ENCODE measurements at regions not wholly inside any gene's neighbourhood (a gene's known extent, or its start where the extent isn't known, plus 50 kb on each side); places are given as distances from the start of the nearest gene placed in this dataset.
"Not testable (repeated sequence)": the region's sequence is repeated elsewhere in the genome, so short reads cannot be mapped to it uniquely, and the experiment has no call there.

DNA sequence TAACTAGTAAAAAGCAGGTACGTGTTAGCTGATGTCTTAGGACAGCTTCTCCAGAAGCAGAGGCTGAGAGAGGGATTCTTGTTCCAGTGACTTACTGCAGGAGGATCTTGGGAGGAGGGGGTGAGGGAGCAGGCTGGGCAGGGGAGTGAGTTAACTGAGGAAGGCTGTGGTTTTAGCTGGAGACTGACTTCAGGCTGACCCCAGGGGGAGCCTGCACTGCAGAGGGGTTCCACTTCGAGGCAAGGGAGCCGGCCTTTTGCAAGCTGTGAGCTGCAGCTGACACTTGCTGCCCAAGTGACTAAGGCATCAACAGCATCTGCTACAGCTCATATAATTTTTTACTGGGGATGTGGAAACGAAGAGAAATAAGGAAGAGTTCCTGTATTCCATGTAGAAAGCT is 50.4 kb upstream of the SOD1 start:
- DNase-seq, result no peak

DNA sequence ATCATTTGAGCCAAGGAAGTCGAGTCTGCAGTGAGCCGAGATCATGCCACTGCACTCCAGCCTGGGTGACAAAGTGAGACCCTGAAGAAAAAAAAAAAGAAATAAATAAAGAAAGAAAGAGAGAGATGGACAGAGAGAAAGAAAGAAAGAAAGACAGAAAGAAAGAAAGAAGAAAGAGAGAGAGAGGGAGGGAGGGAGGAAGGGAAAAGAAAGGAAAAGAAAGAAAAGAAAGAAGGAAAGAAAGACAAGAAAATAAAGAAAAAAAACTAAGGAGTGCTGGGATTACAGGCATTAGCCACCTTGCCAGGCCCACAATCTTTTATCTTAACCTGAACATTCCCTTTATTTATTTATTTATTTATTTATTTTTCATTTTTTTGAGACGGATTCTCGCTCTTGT is 51.7 kb upstream of the SOD1 start:
- DNase-seq, result no peak

DNA sequence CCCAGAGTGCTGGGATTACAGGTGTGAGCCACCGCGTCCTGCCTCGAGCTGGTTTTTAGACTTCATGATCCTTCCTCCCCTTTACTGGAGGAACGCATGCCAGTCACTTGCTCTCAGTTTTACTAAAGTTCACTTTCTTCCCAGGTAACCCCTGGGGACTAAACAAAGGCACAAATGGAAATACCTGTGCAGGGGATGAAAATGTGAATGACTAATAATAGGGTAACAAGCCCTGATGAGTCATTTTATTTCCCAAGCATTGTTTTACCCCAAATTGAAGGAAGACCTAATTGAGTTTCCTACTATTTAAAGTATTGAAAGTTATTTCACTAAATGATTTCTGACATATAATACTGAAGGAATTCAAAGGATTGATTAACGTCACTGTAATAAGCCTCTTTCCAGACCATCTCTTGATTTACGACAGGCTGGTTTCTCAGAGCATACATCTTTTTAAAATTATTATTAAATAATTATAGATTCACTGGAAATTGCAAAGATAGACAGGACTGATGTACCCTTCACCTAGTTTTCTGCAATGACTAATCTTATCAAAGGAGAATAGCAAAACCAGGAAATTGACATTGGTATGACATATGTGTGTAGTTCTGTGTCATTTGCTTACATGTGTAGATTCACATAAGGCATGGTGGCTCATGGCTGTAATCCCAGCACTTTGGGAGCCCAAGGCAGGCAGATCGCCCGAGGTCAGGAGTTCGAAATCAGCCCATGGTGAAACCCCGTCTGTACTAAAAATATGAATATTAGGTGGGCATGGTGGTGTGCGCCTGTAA is 53.2 kb upstream of the SOD1 start:
- no peak for DNase-seq

DNA sequence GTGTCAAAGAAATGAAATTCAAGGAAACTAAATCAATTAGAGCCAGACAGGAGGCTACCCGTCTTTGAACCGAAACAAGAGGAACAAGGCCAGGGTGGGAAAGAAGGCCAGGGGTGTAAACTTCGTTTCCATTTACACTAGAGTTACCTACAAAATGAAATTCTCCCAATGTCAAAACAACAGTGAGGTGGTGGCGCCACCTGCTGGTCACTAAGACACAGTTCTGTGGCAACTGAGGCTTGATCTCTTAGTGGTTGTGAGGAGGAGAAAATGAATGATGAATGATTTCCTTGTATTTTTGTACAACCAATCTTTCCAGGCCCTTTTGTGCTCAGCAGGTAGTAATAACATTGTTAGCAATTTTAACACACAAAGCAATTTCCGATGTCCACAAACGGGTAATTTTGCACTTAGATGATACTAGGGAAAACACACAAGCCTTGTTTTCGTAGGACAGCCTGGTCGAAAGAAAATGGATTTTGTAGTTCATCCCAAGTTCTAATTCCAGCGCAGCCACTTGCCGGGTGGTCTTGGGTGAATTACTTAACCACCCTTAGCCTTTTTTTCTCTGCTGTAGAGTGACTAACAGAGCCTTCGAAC is 54.8 kb upstream of the SOD1 start:
- DNase-seq, result peak; percentile 50

DNA sequence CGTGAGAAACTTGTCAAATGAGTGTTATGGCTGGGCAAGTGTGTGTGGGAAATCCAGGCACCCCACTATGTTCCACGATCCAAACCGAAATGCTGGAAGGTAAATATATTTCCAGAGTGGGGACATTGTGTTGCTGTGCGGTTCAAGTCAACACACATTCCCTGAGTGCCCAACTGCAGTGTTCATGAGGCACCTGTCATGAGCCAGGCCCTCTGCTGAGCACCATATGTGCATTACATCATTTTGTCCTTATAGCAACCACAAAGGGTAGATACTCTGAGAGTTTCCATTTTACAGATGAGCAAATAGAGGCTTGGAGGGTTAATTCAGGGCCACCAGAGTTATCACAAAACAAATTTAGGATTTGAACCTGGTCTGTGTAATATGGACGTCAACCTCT is 59.9 kb upstream of the SOD1 start:
- no peak for DNase-seq

DNA sequence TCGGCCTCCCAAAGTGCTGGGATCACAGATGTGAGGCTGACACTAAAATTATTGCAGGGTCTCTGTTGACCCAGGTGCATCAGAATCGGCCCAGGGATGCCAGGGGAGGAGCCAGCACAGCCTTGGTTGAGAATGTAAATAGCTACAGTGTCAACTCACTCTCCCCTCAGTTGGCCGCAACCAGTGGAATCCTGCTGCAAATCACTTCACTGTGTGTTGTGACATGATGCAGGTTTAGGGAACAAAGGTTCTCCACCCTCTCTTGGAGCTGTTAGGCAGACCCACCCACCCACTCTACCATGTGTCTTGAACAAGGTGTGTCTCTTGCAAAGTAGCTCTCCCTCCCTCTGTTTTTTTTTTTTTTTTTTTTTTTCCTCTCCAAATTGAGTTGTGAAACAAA is 60.5 kb upstream of the SOD1 start:
- no peak for DNase-seq

DNA sequence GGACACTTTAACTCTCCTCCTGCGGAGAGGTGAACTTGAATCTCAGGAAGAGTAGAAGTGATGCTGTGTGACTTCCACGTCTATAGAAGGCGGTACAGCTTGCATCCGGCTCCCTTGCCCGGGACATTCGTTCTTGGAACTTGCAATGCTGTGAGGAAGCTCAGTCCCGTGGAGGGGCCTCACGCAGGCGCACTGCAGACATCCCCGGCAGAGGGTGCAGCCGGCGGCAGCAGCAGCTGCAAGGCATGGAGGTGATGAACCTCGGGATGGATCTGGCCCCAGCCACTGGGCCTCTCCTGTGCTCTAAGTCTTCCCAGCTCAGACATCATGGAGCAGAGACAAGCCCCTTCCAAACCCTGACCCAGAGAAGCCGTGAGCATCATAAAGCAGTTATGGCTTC is 61.8 kb upstream of the SOD1 start:
- no peak for DNase-seq

DNA sequence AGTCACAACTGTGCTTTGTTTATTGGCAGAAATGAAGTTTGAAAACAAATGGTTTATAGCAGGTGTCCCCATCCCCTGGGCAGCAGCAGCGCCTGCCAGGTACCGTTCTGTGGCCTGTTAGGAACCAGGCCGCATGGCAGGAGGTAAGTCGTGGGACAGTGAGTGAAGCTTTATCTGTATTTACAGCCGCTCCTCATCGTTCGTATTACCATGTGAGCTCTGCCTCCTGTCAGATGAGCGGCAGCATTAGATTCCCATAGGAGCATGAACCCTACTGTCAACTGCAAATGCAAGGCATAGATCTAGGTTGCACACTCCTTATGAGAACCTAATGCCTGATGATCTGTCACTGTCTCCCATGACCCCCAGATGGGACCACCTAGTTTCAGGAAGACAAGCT is 63.4 kb upstream of the SOD1 start:
- DNase-seq, result no peak

DNA sequence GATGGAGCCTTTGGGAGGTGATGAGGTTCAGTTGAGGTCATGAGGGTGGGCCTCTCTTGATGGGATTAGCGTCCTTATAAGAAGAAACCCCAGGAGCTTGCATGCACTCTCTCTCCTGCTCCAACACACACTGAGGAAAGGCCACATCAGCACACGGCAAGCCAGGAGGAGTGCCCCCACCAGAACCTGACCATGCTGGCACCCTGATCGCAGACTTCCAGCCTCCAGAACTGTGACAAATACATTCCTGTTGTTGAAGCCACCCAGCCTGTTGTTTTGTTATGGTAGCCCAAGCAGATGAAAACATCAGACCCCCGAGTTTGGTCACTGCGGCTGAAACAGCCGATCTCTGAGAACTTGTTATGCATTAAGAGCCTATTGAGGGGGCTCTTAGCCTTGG is 64.8 kb upstream of the SOD1 start:
- DNase-seq, result no peak

DNA sequence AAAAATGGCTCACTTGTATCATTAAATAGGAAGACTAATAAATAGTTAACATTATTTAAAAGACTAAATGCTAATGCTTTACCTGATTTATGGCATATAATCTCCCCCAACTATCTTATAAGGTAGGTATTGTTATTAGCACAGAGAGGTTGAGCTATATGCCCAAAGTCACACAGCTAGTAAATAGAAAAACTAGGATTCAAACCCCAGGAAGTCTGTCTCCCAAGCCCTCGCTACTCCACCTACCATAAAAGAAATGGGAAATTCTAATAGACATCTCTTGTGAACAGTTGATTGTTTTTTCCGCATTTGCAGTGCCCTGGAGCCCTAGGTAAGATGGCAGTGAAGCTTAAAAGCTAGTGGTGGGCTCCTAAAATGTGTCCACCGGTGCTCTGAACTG is 65.2 kb upstream of the SOD1 start:
- no peak for DNase-seq

DNA sequence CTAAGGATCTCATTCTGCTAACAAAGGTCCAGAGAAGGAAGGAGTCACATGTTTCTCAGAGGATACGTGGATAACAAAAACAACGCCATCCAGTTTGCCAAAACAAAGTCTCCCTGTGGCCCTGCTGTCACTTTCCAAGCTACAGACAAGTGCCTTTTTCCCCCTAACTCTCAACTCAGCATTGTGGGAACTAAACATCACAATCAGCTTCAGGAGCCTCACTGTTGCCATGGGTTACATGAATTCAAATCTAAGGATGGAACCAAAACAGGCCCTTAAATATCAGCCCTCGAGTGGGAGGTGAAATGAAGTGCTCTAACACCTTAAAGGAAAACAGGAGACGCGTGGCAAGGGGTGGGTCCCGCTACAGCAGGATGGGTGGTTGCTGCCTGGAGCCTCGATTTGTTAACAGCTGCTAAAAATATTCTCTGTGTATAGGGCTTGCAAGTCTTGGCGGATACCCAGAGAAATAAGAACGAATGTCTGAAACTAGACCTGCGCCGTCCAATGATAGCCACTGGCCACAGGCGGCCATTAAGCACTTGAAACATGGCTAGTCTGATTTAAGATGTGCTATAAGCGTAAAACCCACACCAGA is 66.4 kb upstream of the SOD1 start:
- no peak for DNase-seq

DNA sequence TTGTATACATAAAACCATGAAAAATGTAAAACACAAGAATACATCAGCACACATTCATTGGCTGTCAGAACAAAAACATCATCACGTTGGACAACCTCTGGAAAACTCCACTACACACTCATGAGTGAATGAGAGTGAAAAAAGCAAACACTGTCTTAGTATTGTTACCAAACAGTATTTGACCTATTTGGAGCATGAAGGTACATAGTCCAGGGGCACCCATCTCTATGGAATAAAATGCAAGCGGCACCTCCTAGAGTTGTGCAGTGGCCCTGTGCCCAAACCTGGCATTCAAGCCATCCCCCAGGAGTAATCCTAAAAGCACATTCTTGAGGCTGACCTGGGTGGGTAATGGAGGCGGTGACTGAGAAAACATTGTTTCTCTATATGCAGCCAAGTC is 67.0 kb upstream of the SOD1 start:
- no peak for DNase-seq

DNA sequence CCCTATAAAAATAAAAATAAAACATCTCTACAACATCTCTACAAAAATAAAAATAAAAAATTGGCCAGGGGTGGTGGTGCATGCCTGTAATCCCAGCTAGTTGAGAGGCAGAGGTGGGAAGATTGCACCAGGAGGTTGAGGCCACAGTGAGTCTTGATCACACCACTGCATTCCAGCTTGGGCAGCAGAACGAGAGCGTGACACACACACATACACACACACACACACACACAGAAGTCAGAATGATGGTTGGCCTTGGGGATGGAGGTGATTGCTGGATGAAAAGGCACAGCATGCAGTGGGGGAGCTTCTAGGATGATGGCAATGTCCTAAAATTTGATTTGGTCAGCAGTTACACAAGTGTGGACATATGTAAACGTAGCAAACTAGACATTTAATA is 69.7 kb upstream of the SOD1 start:
- no peak for DNase-seq

DNA sequence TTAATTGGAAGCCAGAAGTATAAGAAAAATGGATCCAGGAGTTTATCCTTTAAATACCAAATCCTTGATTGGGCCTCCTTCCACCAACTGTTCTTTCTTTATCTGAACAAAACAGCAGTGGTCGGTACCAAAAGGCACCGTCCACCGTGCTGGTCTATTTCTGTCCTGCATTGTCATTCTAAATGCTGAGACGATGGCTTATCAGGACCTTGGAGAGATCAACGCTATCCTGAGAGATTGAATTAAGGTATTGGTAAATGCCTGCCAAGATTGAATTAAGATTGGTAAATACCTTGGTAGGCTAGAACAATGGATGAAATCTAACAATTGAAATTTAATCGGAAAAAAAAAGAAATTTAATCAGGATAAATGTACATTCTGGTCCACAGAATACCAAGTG is 73.4 kb upstream of the SOD1 start:
- no peak for DNase-seq

DNA sequence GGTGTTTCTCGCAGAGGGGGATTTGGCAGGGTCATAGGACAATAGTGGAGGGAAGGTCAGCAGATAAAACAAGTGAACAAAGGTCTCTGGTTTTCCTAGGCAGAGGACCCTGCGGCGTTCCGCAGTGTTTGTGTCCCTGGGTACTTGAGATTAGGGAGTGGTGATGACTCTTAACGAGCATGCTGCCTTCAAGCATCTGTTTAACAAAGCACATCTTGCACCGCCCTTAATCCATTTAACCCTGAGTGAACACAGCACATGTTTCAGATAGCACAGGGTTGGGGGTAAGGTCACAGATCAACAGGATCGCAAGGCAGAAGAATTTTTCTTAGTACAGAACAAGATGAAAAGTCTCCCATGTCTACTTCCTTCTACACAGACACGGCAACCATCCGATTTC is 75.6 kb upstream of the SOD1 start:
- DNase-seq, result not testable (repeated sequence)

DNA sequence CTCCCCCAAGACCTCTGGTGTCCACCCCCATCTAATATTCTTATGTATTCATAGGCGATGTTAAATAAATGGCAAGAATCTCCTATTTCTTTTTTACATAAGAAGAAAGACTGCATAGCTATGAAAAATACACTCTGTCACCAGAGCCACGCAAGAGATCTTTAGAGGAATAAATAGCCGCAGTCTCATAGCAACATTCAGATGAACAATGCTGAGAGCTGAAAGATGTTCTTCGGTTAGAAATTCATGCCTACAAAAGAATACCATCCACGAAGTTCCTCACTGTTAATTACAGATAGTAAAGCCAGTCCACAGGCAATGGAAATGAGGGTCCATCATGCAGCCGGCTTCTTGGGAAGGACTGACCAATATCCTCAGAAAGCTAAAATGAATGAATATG is 76.0 kb upstream of the SOD1 start:
- no peak for DNase-seq

DNA sequence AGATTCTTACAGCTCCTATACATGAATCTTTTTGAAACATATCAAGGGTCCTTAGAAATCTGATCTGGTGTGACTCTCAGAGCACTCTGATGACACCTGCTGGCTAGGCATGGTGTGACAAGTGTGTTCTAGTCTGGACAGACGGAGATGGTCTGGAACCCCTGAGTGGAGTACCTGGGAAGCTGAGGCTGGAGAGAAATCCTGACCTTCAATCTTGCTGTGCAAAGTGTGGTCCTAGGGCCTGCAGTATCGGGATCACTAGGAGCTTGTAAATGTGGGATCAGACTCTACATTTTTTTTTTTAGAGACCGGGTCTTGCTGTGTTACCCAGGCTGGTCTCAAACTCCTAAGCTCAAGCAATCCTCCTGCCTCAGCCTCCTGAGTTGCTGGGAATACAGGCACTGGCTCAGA is 78.6 kb upstream of the SOD1 start:
- DNase-seq, result peak; percentile 54

DNA sequence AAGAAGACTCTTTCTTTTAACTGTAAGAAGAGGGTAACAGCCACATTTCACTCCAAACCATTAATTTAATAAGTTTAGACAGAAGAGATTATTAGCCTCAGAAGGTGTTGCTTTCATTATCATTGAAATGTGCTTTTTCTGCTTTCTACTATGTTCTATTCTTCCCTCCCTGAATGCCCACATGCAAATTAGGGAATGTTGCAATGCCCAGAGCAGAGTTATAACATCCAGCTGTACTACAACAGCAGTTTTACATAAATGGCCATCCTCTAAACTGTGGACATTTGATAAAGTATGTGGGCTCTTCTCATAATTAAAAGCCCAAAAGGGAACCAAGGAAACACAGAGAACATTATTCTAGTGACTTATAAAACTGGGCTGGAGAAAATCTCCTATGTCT is 82.2 kb upstream of the SOD1 start:
- no peak for DNase-seq

DNA sequence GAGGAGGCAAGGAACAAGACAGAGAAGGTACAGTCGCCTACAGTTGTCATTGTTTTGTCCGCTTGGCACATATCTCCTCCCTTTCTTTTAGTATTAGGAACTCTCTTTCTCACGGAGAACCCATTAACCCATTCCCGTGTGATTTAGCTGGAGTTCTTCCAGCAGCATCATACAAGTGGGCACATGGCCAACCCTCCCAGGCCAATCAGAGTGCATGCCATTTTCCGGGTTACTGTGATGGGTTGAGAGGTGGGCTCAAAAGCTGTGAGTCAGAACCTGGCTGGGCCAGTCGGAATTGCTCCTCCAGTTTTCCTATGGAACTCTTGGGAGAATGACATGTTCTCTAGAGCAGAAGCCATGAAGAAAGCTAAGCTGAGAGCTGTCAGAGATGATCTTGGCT is 83.1 kb upstream of the SOD1 start:
- no peak for DNase-seq

DNA sequence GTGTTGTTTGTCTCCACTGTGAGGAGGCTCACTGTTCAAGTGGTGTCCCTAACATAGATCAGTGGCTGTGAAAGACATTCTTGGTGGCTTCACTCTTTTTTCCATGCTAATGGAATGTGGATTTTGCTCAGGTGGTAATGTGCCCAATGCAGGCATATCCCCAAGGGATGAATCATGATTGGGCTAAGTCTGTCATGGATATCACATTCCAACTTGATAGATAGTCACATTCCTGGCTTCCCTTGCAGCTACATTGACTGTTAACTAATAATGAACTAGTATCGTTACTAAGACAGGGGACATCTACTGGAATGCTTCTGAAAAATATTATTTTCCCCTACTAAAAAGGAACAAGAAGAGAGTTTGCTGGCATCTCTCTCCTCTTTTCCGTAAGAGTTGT is 86.3 kb upstream of the SOD1 start:
- DNase-seq, result no peak

DNA sequence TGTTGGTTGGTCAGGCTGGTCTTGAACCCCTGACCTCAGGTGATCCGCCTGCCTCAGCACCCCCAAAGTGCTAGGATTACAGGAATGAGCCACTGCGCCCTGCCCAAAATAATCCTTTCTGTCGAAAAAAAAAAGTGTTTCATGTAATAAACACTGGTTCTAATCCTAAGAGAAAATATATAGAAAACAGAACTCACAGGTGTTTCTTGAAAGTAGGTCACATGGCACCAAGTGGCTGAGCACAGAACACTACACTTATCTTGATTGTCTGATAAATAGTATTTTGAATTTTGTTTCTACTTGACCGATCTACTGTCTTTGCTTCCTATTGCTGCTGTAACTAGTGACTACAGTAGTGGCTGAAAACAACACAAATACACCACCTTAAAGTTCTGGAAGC is 87.6 kb upstream of the SOD1 start:
- no peak for DNase-seq

DNA sequence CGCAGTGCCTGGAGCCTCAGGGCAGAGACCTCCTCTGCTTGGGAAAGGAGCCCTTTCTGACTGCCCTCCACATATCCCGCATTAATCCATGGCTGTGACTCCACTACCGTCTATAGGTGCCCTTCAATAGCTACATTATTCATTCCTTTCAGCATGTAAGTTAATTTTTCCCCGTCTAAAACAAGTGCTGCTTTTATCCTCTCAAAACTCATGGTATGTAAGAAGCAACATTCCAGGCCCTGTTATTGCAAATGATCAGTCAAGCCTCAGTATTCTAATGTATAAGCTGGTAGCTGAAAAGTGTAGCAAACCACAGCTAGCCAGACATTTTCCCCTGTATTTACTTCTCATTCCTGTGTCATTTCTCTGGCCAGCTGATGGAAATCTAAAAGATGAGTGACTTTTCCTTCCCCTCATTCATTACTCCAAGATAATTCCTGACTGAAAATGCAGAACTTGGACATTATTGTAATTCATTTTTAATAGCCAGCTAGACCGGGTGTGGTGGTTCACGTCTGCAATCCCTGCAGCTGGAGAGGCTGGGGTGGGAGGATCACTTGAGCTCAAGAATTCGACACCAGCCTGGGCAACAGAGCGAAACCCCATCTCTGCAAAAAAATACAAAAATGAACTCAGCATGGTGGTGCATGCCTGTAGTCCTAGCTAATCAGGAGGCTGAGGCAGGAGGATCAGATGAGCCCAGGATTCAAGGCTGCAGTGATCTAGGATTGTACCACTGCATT is 88.5 kb upstream of the SOD1 start:
- no peak for DNase-seq

DNA sequence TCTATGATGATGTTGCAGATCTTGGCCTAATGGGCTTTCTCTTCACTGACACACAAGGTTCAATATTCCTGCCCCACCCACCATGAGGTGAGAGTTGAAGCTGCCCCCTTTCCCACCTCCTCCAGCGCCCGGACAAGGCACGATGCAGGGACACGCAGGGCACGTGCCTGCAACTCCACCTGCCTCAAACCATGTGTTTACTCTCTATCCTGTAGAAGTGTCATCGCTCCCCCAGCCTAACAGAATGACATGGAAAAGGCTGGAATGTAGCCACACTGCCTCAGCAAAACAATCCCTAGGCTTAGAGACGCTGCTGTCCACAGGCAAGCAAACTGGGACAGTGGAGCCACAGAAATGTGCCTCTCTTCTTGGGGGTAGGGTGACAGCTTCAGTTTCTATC is 92.9 kb upstream of the SOD1 start:
- no peak for DNase-seq

DNA sequence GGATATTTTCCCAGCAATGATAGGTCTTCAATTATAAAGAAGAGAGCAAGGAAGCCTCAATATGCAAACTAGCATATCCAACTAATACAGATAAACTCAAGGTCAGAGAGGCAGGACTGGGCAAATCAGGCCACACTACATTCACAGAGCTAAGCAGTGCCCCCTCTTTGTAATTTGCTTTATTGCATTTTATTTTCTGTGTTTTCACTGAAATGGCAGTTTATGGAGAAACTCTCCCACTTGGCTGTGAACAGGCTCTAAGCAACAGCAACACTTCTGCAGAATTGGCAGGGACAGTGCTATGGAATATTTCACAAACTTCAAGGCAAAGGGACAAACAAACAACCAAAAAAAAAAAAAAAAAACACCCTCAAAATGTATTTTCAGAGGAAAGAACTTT is 93.4 kb upstream of the SOD1 start:
- no peak for DNase-seq

Data from activated effector memory CD4-positive, alpha-beta T cell treated with Interleukin-2 at 50 U/mL for 16 hours (primary cell).